AG10803 (cell line): ENCODE measurements at regions not wholly inside any gene's neighbourhood (a gene's known extent, or its start where the extent isn't known, plus 50 kb on each side); places are given as distances from the start of the nearest gene placed in this dataset.
A peak's percentile ranks its signal among the peaks of the same experiment; 100 is the strongest.

Experiments used
- DNase-seq: peaks from one replicate; pipeline ENCODE4 v3.0.0; 2010; ENCODE audit warnings: low read depth
- H3K4me3 ChIP-seq: 2 replicates; pipeline ENCODE4 v1.5.1; 2011; ENCODE audit warnings: mild to moderate bottlenecking, low read length, control low read depth
- TF ChIP-seq, protein P1 (sequence below): conservative IDR thresholded peaks from 2 replicates; pipeline ENCODE4 v1.5.1; 2011; ENCODE audit warnings: mild to moderate bottlenecking, low read length, control low read depth, inconsistent platforms

DNA sequence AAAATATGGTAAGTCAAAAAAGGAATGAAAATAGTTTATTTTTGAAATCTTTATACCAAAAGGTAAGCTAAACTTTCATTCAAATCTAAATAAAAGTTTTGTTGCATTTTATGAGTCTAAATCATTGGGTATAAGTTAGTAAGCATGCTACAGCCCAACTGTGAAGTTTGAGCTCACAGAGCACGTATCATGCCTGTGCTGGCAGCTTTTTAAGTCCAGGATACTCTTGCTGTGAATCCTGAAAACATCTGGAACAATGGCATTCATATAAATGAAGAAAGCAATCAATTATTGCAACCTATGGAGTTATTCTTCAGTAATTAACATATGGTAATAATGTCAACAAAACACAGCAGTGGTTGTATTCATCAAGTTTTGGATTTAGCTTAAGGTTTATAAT is 656.9 kb downstream of the RFPL4B start:
- TF ChIP-seq, protein P1, sequence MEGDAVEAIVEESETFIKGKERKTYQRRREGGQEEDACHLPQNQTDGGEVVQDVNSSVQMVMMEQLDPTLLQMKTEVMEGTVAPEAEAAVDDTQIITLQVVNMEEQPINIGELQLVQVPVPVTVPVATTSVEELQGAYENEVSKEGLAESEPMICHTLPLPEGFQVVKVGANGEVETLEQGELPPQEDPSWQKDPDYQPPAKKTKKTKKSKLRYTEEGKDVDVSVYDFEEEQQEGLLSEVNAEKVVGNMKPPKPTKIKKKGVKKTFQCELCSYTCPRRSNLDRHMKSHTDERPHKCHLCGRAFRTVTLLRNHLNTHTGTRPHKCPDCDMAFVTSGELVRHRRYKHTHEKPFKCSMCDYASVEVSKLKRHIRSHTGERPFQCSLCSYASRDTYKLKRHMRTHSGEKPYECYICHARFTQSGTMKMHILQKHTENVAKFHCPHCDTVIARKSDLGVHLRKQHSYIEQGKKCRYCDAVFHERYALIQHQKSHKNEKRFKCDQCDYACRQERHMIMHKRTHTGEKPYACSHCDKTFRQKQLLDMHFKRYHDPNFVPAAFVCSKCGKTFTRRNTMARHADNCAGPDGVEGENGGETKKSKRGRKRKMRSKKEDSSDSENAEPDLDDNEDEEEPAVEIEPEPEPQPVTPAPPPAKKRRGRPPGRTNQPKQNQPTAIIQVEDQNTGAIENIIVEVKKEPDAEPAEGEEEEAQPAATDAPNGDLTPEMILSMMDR = no peak
- no peak overlapping the region for H3K4me3 ChIP-seq
- no peak for DNase-seq

- H3K4me3 ChIP-seq = no peak overlapping the region
- TF ChIP-seq, protein P1 = no peak
- DNase-seq = no peak
Measured at GRCh38 chr6:113004470-113005270, 657.5 kb downstream of the RFPL4B start.

- DNase-seq = no peak
- H3K4me3 ChIP-seq = no peak overlapping the region
- TF ChIP-seq, protein P1 = no peak
Measured at GRCh38 chr6:113006494-113006893, 659.4 kb downstream of the RFPL4B start.

DNA sequence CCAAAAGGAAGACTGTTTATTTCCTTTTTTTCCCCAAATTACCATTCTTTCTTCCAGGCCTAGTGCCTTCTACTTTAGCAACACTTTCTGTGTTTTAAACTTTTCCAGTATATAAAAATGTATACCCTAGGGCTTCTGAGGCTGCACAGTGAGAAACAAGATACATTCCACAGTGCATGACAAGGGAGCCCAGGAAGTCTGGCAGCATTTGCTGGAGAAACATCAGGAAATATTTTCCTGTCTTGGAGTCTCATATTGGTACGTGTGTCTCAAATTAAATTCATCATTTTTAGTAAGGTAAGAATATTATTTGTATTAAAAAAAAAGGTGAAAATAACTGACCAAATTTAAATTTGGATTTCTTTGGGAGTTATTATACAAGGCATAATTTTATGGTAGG is 662.6 kb downstream of the RFPL4B start:
- no peak overlapping the region for H3K4me3 ChIP-seq
- DNase-seq = peak; percentile 63
- TF ChIP-seq, protein P1 = no peak

DNA sequence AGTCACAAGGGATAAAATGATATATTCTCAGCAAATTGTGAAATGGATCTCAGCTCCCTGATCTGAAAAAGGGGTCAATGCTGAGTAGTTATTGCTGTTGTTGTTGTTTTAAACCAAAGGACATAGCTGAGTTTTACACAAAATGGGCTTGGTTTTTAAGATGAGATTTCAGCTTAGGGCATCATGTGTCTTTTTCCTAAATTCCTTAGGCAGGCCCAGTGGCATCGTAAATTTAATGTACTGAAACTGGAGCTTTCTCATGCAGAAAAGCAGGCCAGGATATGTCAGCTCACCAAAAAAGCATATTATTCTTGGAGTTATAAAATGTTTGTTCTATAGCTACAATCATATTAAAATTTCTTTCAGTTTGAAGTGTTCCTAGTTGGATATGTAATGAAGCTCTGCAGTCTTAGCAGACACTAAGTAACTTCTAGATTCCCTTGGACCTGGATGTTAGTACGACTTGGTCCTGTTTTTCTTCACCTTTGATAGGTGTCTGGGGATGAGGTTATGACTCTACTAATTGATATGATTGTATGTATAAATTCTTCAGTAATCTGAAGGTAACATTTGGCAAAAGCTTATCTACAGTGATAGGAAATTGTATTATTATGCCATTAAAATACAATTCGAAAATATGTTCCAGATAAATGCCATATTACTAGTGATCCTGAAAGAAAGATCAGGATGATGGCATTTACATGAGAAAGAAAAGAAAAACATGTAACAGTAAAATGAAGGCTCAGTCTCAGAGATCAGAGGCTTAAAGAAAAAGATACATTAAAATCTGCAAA is 663.3 kb downstream of the RFPL4B start:
- no peak for DNase-seq
- H3K4me3 ChIP-seq = no peak overlapping the region
- TF ChIP-seq, protein P1 = no peak

- DNase-seq = peak; percentile 58
- TF ChIP-seq, protein P1 = no peak
- H3K4me3 ChIP-seq = no peak overlapping the region
Measured at GRCh38 chr6:113011389-113011788, 664.3 kb downstream of the RFPL4B start.
